BJ (cell line): ENCODE measurements at regions not wholly inside any gene's neighbourhood (a gene's known extent, or its start where the extent isn't known, plus 50 kb on each side); places are given as distances from the start of the nearest gene placed in this dataset.

Source experiments
- CTCF ChIA-PET: fragments of 350-600 bp; formaldehyde crosslinking; extraction: SDS; loops from one replicate; lab custom pipeline; 2021; ENCODE audit warnings: antibody characterized with exemption, inconsistent platforms; lab: Yijun Ruan, JAX
- POLR2A ChIA-PET: fragments of 300-600 bp; sonication (Branson Sonifier 250); formaldehyde crosslinking; extraction: SDS; loops from one replicate; lab custom pipeline; 2021; ENCODE audit warnings: antibody characterized with exemption; lab: Charles Lee
- DNase-seq: peaks from one replicate; pipeline ENCODE4 v3.0.0-alpha.2; 2011; ENCODE audit warnings: low read depth
- H3K27me3 ChIP-seq: 2 replicates; pipeline ENCODE4 v1.6.0; 2011; ENCODE audit warnings: low read length; ENCODE audit not compliant: control insufficient read depth, insufficient read depth
- H3K36me3 ChIP-seq: 2 replicates; pipeline ENCODE4 v1.5.1; 2011; ENCODE audit warnings: low read length; ENCODE audit not compliant: control insufficient read depth, insufficient read depth
- H3K4me3 ChIP-seq: 2 replicates; pipeline ENCODE4 v1.5.1; 2011; ENCODE audit warnings: low read depth, mild to moderate bottlenecking, control low read depth, low read length
- CTCF ChIP-seq: IDR thresholded peaks from 2 replicates; pipeline ENCODE4 v1.5.1; 2011; ENCODE audit warnings: low read depth, mild to moderate bottlenecking, control low read depth, inconsistent platforms, low read length, moderate library complexity; ENCODE audit not compliant: insufficient read depth

GRCh38 chr10:128386231-128386630 lies 260.0 kb upstream of the MKI67 start:
- Histone ChIP-seq H3K36me3 (no peaks in the 10 kb centered on the region), H3K4me3 (no peak overlapping the region), H3K27me3 (no peaks in the 10 kb centered on the region)
- ChIA-PET CTCF (no interaction called here), POLR2A (no interaction called here)
- TF ChIP-seq CTCF, result no peak
- no peak for DNase-seq

- DNase-seq, result no peak
- POLR2A ChIA-PET, result no interaction called here
- H3K27me3 ChIP-seq, result no peaks in the 10 kb centered on the region
- no peak for TF ChIP-seq CTCF
- no peaks in the 10 kb centered on the region for H3K36me3 ChIP-seq
- CTCF ChIA-PET, result no interaction called here
- no peak overlapping the region for H3K4me3 ChIP-seq
Observed at GRCh38 chr10:128386816-128387604, 260.8 kb upstream of the MKI67 start.

GRCh38 chr10:128390596-128390995 lies 264.4 kb upstream of the MKI67 start:
- no peak for TF ChIP-seq CTCF
- ChIA-PET CTCF (no interaction called here), POLR2A (no interaction called here)
- H3K36me3 ChIP-seq, result no peaks in the 10 kb centered on the region
- no peak for DNase-seq
- H3K4me3 ChIP-seq, result no peak overlapping the region
- H3K27me3 ChIP-seq, result no peaks in the 10 kb centered on the region

GRCh38 chr10:128393546-128393945 lies 267.3 kb upstream of the MKI67 start:
- TF ChIP-seq CTCF, result no peak
- ChIA-PET CTCF (no interaction called here), POLR2A (no interaction called here)
- Histone ChIP-seq H3K36me3 (no peaks in the 10 kb centered on the region), H3K27me3 (no peaks in the 10 kb centered on the region), H3K4me3 (no peak overlapping the region)
- no peak for DNase-seq

- ChIA-PET POLR2A (no interaction called here), CTCF (no interaction called here)
- Histone ChIP-seq H3K27me3 (no peaks in the 10 kb centered on the region), H3K36me3 (no peaks in the 10 kb centered on the region), H3K4me3 (no peak overlapping the region)
- no peak for DNase-seq
- no peak for TF ChIP-seq CTCF
Observed at GRCh38 chr10:128398118-128398517, 271.9 kb upstream of the MKI67 start.
